Naive thymus-derived CD4-positive, alpha-beta T cell (primary cell): ENCODE measurements at regions not wholly inside any gene's neighbourhood (a gene's known extent, or its start where the extent isn't known, plus 50 kb on each side); places are given as distances from the start of the nearest gene placed in this dataset.
"Not testable (repeated sequence)": the region's sequence is repeated elsewhere in the genome, so short reads cannot be mapped to it uniquely, and the experiment has no call there.

ENCODE experiments used
- ATAC-seq: fragments of 150-1000 bp; cut with Tn5 transposase; 2 replicates; pipeline ENCODE4 v1.10.0; 2021; ENCODE audit warnings: mild to moderate bottlenecking, moderate library complexity
- CTCF ChIA-PET: fragments of 350-600 bp; sonication (Branson Sonifier 250); formaldehyde crosslinking; loops from one replicate; lab custom pipeline; 2021; ENCODE audit warnings: antibody characterized with exemption; lab: Charles Lee
- POLR2A ChIA-PET: fragments of 350-600 bp; sonication (Branson Sonifier 250); formaldehyde crosslinking; loops from one replicate; lab custom pipeline; 2021; ENCODE audit warnings: antibody characterized with exemption, inconsistent platforms; lab: Charles Lee
- DNase-seq, 9 donors: peaks; one replicate each; pipeline versions ENCODE4 v3.0.0 to v3.0.0-alpha.2; 2020 to 2022; ENCODE audit warnings: mixed read lengths in 1 of 9
- H3K27ac ChIP-seq: one replicate; pipeline ENCODE4 v1.7.0; 2013; ENCODE audit warnings: mild to moderate bottlenecking, low read depth, low read length, moderate library complexity
- H3K27me3 ChIP-seq, 2 donors: one replicate each; pipeline ENCODE4 v1.7.0; 2013; ENCODE audit warnings: low read length in 2 of 2, mild to moderate bottlenecking in 2 of 2, moderate library complexity in 2 of 2; ENCODE audit not compliant: control insufficient read depth in 2 of 2, insufficient read depth in 2 of 2
- H3K36me3 ChIP-seq, 3 experiments: 1 replicate in 2 of 3; 2 replicates in 1 of 3; pipeline ENCODE4 v1.7.0; 2013; ENCODE audit warnings: low read length in 3 of 3, mild to moderate bottlenecking in 3 of 3, moderate library complexity in 1 of 3; ENCODE audit not compliant: insufficient read depth in 3 of 3, control insufficient read depth in 2 of 3
- H3K4me1 ChIP-seq, 2 donors: one replicate each; pipeline ENCODE4 v1.7.0; 2013; ENCODE audit warnings: low read length in 2 of 2, mild to moderate bottlenecking in 2 of 2, moderate library complexity in 1 of 2; ENCODE audit not compliant: control insufficient read depth in 2 of 2, insufficient read depth in 2 of 2
- H3K4me3 ChIP-seq: 2 replicates; pipeline ENCODE4 v1.7.0; 2013; ENCODE audit warnings: mild to moderate bottlenecking, low read length
- H3K9me3 ChIP-seq, 3 experiments: 1 replicate in 2 of 3; 2 replicates in 1 of 3; pipeline ENCODE4 v1.7.0; 2013; ENCODE audit warnings: low read length in 3 of 3; ENCODE audit not compliant: control insufficient read depth in 2 of 3
- H3K27ac Mint-ChIP-seq, 9 donors: one replicate each; pipeline ENCODE4 v1.8.0; 2020 to 2022; ENCODE audit warnings: mixed read lengths in 9 of 9, mild to moderate bottlenecking in 8 of 9, moderate library complexity in 5 of 9, inconsistent platforms in 2 of 9
- H3K27me3 Mint-ChIP-seq, 5 donors: one replicate each; pipeline ENCODE4 v1.8.0; 2021 to 2022; ENCODE audit warnings: mixed read lengths in 5 of 5, mild to moderate bottlenecking in 1 of 5
- H3K36me3 Mint-ChIP-seq, 5 donors: one replicate each; pipeline ENCODE4 v1.8.0; 2020 to 2022; ENCODE audit warnings: mixed read lengths in 5 of 5, mild to moderate bottlenecking in 3 of 5, inconsistent platforms in 1 of 5
- H3K4me1 Mint-ChIP-seq, 7 donors: one replicate each; pipeline ENCODE4 v1.8.0; 2020 to 2022; ENCODE audit warnings: mixed read lengths in 7 of 7, mild to moderate bottlenecking in 3 of 7, inconsistent platforms in 1 of 7
- H3K4me3 Mint-ChIP-seq, 10 donors: one replicate each; pipeline ENCODE4 v1.8.0; 2020 to 2022; ENCODE audit warnings: mild to moderate bottlenecking in 10 of 10, mixed read lengths in 10 of 10, moderate library complexity in 6 of 10, inconsistent platforms in 2 of 10
- H3K9me3 Mint-ChIP-seq, 11 donors: one replicate each; pipeline ENCODE4 v1.8.0; 2020 to 2022; ENCODE audit warnings: mixed read lengths in 11 of 11, mild to moderate bottlenecking in 4 of 11, inconsistent platforms in 1 of 11, moderate library complexity in 1 of 11
- intact Hi-C, 2 donors: fragments of 100-400 bp; cut with micrococcal nuclease; formaldehyde crosslinking; loops; one replicate each; pipeline ENCODE4 v1.15.1; 2023

GRCh38 chr3:174363256-174363655, 495.9 kb upstream of the NAALADL2 start:
- Histone ChIP-seq H3K27ac (no peak overlapping the region), H3K27me3 (no peaks in the 10 kb centered on the region), H3K4me1 (no peaks in the 10 kb centered on the region), H3K36me3 (no peaks in the 10 kb centered on the region), H3K9me3 (no peaks in the 10 kb centered on the region), H3K4me3 (no peak overlapping the region)
- ATAC-seq, result no peak
- DNase-seq, result no peak
- H3K4me1 Mint-ChIP-seq, result no peaks in the 10 kb centered on the region
- CTCF ChIA-PET, result interaction anchor here (1.2 kb wide), 1 partner anchor 17 kb away, joined by 3 read pairs; no protein-coding TSS in a partner anchor
- POLR2A ChIA-PET, result no interaction called here
- H3K36me3 Mint-ChIP-seq, result no peaks in the 10 kb centered on the region
- intact Hi-C loops, result no loop called here
- no peaks in the 10 kb centered on the region for H3K27me3 Mint-ChIP-seq
- peaks cover 0 to 5% (median under 1%) of the 10 kb centered on the region in 11 donors for H3K9me3 Mint-ChIP-seq
- no peak overlapping the region for H3K27ac Mint-ChIP-seq
- H3K4me3 Mint-ChIP-seq, result no peak overlapping the region

- Histone ChIP-seq H3K27me3 (no peaks in the 10 kb centered on the region), H3K36me3 (no peaks in the 10 kb centered on the region), H3K4me1 (no peaks in the 10 kb centered on the region), H3K27ac (no peak overlapping the region), H3K9me3 (no peaks in the 10 kb centered on the region), H3K4me3 (no peak overlapping the region)
- Mint-ChIP-seq H3K27ac (no peak overlapping the region), H3K36me3 (no peaks in the 10 kb centered on the region), H3K9me3 (peaks cover 0 to 8% (median 6%) of the 10 kb centered on the region in 11 donors), H3K4me1 (no peaks in the 10 kb centered on the region), H3K4me3 (no peak overlapping the region), H3K27me3 (no peaks in the 10 kb centered on the region)
- POLR2A ChIA-PET, result no interaction called here
- CTCF ChIA-PET, result no interaction called here
- no peak for DNase-seq
- intact Hi-C loops, result no loop called here
- ATAC-seq, result no peak
Measured at GRCh38 chr3:174365796-174366195, 493.3 kb upstream of the NAALADL2 start.

DNA sequence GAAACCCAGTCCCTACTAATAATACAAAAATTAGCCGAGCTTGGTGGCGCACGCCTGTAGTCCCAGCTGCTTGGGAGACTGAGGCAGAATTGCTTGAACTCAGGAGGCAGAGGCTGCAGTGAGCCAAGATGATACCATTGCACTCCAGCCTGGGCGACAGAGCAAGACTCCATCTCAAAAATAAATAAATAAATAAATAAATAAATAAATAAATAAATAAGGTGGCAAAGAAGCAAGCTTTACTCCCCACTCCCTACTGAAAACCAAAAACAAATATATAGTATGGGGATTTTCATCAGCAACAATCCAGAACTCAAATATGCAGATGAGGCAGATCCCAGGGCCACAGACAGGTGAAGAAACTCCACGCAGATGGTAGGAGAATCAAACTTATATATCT, 492.2 kb upstream of the NAALADL2 start:
- H3K9me3 Mint-ChIP-seq, result peaks cover 0 to 14% (median 6%) of the 10 kb centered on the region in 11 donors
- H3K27ac Mint-ChIP-seq, CTCF ChIA-PET, H3K4me3 Mint-ChIP-seq, H3K36me3 Mint-ChIP-seq, intact Hi-C loops, H3K27me3 ChIP-seq, ATAC-seq, DNase-seq, H3K4me1 Mint-ChIP-seq, H3K27me3 Mint-ChIP-seq, H3K4me1 ChIP-seq, H3K4me3 ChIP-seq, H3K9me3 ChIP-seq, H3K27ac ChIP-seq, POLR2A ChIA-PET, H3K36me3 ChIP-seq: not testable (repeated sequence)

DNA sequence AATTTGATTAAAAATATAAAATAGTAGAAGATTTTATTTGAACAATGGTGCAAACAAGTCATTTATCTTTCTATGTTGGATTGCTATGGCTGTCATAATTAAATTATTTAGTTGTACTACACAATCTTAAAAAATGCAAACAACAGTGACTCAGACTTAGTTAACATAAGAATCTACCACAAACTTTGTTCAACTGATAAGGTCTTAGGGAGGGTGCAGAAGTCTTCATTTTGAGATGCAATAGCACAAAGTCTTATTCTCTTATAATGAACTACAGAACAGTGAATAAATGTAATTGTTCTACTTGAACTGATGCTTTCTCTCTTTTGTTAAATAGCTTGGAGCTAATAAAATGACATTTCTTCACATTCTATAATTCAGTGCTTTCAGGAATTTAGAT, 482.8 kb upstream of the NAALADL2 start:
- CTCF ChIA-PET, result no interaction called here
- POLR2A ChIA-PET, result no interaction called here
- Histone ChIP-seq H3K9me3 (no peaks in the 10 kb centered on the region), H3K36me3 (no peaks in the 10 kb centered on the region), H3K4me3 (no peak overlapping the region), H3K27ac (no peak overlapping the region), H3K4me1 (no peaks in the 10 kb centered on the region), H3K27me3 (no peaks in the 10 kb centered on the region)
- no peak overlapping the region for H3K27ac Mint-ChIP-seq
- no peaks in the 10 kb centered on the region for H3K27me3 Mint-ChIP-seq
- no peak for ATAC-seq
- no peak for DNase-seq
- intact Hi-C loops, result no loop called here
- H3K9me3 Mint-ChIP-seq, result peaks cover 0 to 6% (median 0%) of the 10 kb centered on the region in 11 donors
- no peaks in the 10 kb centered on the region for H3K36me3 Mint-ChIP-seq
- no peaks in the 10 kb centered on the region for H3K4me1 Mint-ChIP-seq
- no peak overlapping the region for H3K4me3 Mint-ChIP-seq

DNA sequence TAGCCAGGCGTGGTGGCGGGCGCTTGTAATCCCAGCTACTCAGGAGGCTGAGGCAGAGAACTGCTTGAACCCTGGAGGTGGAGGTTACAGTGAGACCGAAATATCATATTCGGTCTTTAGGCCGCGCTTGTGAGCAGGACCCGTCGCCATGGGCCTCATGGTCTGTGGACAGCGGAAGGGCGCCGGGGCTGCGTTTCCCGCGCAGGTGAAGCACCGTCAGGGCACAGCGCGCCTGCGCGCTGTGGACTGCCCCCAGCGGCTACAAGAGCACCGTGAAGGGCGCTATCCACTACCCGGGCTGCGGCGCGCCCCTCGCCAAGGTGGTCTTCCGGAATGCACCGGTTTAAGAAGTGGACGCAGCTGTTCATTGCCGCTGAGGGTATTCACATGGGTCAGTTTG, 482.0 kb upstream of the NAALADL2 start:
- H3K4me1 ChIP-seq, result no peaks in the 10 kb centered on the region
- Mint-ChIP-seq H3K27me3 (no peaks in the 10 kb centered on the region), H3K27ac (no peak overlapping the region), H3K9me3 (peaks cover 0 to 6% (median 0%) of the 10 kb centered on the region in 11 donors), H3K4me1 (no peaks in the 10 kb centered on the region), H3K36me3 (no peaks in the 10 kb centered on the region), H3K4me3 (no peak overlapping the region)
- no peak for ATAC-seq
- no peak for DNase-seq
- no peaks in the 10 kb centered on the region for H3K9me3 ChIP-seq
- no peak overlapping the region for H3K4me3 ChIP-seq
- ChIA-PET CTCF (no interaction called here), POLR2A (no interaction called here)
- H3K27me3 ChIP-seq, result no peaks in the 10 kb centered on the region
- H3K27ac ChIP-seq, result no peak overlapping the region
- intact Hi-C loops, result no loop called here
- H3K36me3 ChIP-seq, result no peaks in the 10 kb centered on the region

DNA sequence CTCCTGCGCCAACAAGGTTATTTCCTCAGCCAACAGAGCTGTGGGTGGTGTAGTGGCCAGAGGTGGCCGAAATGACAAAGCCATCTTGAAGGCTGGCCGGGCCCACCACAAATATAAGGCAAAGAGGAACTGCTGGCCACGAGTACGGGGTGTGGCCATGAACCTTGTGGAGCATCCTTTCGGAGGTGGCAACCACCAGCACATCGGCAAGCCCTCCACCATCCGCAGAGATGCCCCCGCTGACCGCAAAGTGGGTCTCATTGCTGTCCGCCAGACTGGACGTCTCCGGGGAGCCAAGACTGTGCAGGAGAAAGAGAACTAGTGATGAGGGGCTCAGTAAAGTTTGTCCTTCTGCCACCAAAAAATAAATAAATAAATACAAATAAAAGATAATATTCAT, 481.4 kb upstream of the NAALADL2 start:
- no peaks in the 10 kb centered on the region for H3K4me1 Mint-ChIP-seq
- DNase-seq (no peak), ATAC-seq (no peak)
- no peak overlapping the region for H3K4me3 Mint-ChIP-seq
- Histone ChIP-seq H3K27ac (no peak overlapping the region), H3K9me3 (no peaks in the 10 kb centered on the region), H3K36me3 (no peaks in the 10 kb centered on the region), H3K4me1 (no peaks in the 10 kb centered on the region), H3K27me3 (no peaks in the 10 kb centered on the region), H3K4me3 (no peak overlapping the region)
- peaks cover 0 to 6% (median 0%) of the 10 kb centered on the region in 11 donors for H3K9me3 Mint-ChIP-seq
- ChIA-PET CTCF (no interaction called here), POLR2A (no interaction called here)
- intact Hi-C loops, result no loop called here
- H3K27me3 Mint-ChIP-seq, result no peaks in the 10 kb centered on the region
- no peak overlapping the region for H3K27ac Mint-ChIP-seq
- no peaks in the 10 kb centered on the region for H3K36me3 Mint-ChIP-seq

DNA sequence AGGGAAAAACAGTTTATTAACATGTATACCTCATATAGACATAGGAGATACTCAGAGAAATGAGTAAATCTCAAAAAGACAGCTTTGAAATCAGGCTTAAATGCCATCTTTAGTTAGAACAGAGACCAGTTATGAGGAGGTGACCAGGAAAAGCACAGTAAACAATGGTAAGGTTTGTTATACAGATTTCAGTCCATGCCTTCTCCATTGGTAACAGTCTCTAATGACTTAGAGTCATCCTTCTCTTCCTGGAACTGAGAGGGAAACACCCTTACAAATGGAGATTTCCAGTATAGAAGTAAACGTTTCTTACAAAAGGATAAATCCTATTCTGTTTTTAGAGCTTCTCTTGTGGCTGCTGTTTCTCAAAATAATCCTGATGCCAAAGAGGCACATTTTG, 476.3 kb upstream of the NAALADL2 start:
- ChIA-PET POLR2A (no interaction called here), CTCF (no interaction called here)
- no peak for DNase-seq
- no peak overlapping the region for H3K4me3 ChIP-seq
- Mint-ChIP-seq H3K9me3 (peaks cover 0 to 16% (median 4%) of the 10 kb centered on the region in 11 donors), H3K36me3 (no peaks in the 10 kb centered on the region), H3K4me3 (no peak overlapping the region), H3K4me1 (no peaks in the 10 kb centered on the region), H3K27me3 (no peaks in the 10 kb centered on the region), H3K27ac (no peak overlapping the region)
- intact Hi-C loops, result no loop called here
- H3K27me3 ChIP-seq, result no peaks in the 10 kb centered on the region
- H3K36me3 ChIP-seq, result no peaks in the 10 kb centered on the region
- H3K9me3 ChIP-seq, result no peaks in the 10 kb centered on the region
- H3K27ac ChIP-seq, result no peak overlapping the region
- H3K4me1 ChIP-seq, result no peaks in the 10 kb centered on the region
- no peak for ATAC-seq
